OCI-LY7 (cell line): ENCODE measurements at regions not wholly inside any gene's neighbourhood (a gene's known extent, or its start where the extent isn't known, plus 50 kb on each side); places are given as distances from the start of the nearest gene placed in this dataset.

Experiments
- BruUV-seq: library from RNA; stranded (reverse); fragments of 400-500 nt; replicated peaks from 2 replicates; lab custom pipeline; 2021; lab: Mats Ljungman, UMichigan
- CTCF ChIA-PET: fragments of 300-600 bp; sonication (Branson Sonifier 250); formaldehyde crosslinking; loops from one replicate; lab custom pipeline; 2022; ENCODE audit warnings: antibody characterized with exemption; ENCODE audit not compliant: unreplicated experiment; lab: Charles Lee
- POLR2A ChIA-PET: fragments of 300-600 bp; sonication (Branson Sonifier 250); formaldehyde crosslinking; loops from one replicate; lab custom pipeline; 2022; ENCODE audit warnings: antibody characterized with exemption; lab: Charles Lee
- DNase-seq: peaks from one replicate; pipeline ENCODE4 v3.0.0-alpha.2; 2015; ENCODE audit warnings: low spot score
- H2AFZ ChIP-seq: fragments of 200-600 bp; sonication (generic), shearing (Covaris generic); 2 replicates; pipeline ENCODE4 v1.6.1; 2014; ENCODE audit warnings: mild to moderate bottlenecking, antibody characterized with exemption, low read length, moderate library complexity
- H3K27ac ChIP-seq: fragments of 200-600 bp; sonication (generic); 2 replicates; pipeline ENCODE4 v1.5.1; 2014; ENCODE audit warnings: mixed run types, low read depth, mild to moderate bottlenecking, moderate library complexity, low read length, inconsistent platforms; ENCODE audit not compliant: poor library complexity, severe bottlenecking
- H3K36me3 ChIP-seq: fragments of 200-600 bp; sonication (generic); 2 replicates; pipeline ENCODE4 v1.6.1; 2014; ENCODE audit warnings: mild to moderate bottlenecking, antibody characterized with exemption, low read length, moderate library complexity, mixed read lengths; ENCODE audit not compliant: insufficient read depth
- H3K4me1 ChIP-seq: fragments of 200-600 bp; sonication (generic); 2 replicates; pipeline ENCODE4 v1.5.1; 2014; ENCODE audit warnings: mild to moderate bottlenecking, low read length; ENCODE audit not compliant: insufficient read depth, poor library complexity, severe bottlenecking
- H3K4me2 ChIP-seq: fragments of 200-600 bp; sonication (generic); 2 replicates; pipeline ENCODE4 v1.6.1; 2014; ENCODE audit warnings: mild to moderate bottlenecking, low read length
- H3K4me3 ChIP-seq: fragments of 200-600 bp; sonication (generic); 2 replicates; pipeline ENCODE4 v1.5.1; 2014; ENCODE audit warnings: mild to moderate bottlenecking, low read depth, low read length; ENCODE audit not compliant: poor library complexity, severe bottlenecking
- H3K79me2 ChIP-seq: fragments of 200-600 bp; sonication (generic); 2 replicates; pipeline ENCODE4 v1.6.1; 2016; ENCODE audit warnings: low read depth, mild to moderate bottlenecking, low read length, moderate library complexity, mixed read lengths; ENCODE audit not compliant: insufficient read depth
- H3K9me2 ChIP-seq: fragments of 200-600 bp; sonication (generic); 2 replicates; pipeline ENCODE4 v1.6.1; 2016; ENCODE audit warnings: mild to moderate bottlenecking, low read length, mixed read lengths; ENCODE audit not compliant: insufficient read depth
- H3K9me3 ChIP-seq: fragments of 200-600 bp; sonication (generic); 2 replicates; pipeline ENCODE4 v1.6.1; 2014; ENCODE audit warnings: mild to moderate bottlenecking, mixed run types, low read length, mixed read lengths
- H4K20me1 ChIP-seq: fragments of 200-600 bp; sonication (generic); 2 replicates; pipeline ENCODE4 v1.6.1; 2014; ENCODE audit warnings: mild to moderate bottlenecking, antibody characterized with exemption, low read length, moderate library complexity, mixed read lengths; ENCODE audit not compliant: insufficient read depth
- CTCF ChIP-seq: fragments of 200-600 bp; sonication (generic); conservative IDR thresholded peaks from 2 replicates; pipeline ENCODE4 v1.5.1; 2014; ENCODE audit warnings: mild to moderate bottlenecking, antibody characterized with exemption, low read length, moderate library complexity, mixed read lengths
- EZH2phosphoT487 ChIP-seq: fragments of 200-600 bp; sonication (generic); IDR thresholded peaks from 2 replicates; pipeline ENCODE4 v1.6.1; 2018; ENCODE audit warnings: low read depth, borderline replicate concordance, mild to moderate bottlenecking, mixed run types, antibody characterized with exemption, low read length, moderate library complexity, mixed read lengths
- intact Hi-C: fragments of 100-400 bp; cut with micrococcal nuclease; formaldehyde crosslinking; loops from one replicate; pipeline ENCODE4 v1.10.0; 2022; ENCODE audit not compliant: unreplicated experiment

GRCh38 chr4:174119051-174119450 is 164.4 kb downstream of the FBXO8 start:
- no peaks in the 10 kb centered on the region for H4K20me1 ChIP-seq
- no peaks in the 10 kb centered on the region for H3K36me3 ChIP-seq
- H3K27ac ChIP-seq: no peak overlapping the region
- POLR2A ChIA-PET: no interaction called here
- no peak overlapping the region for H3K4me3 ChIP-seq
- no peaks in the 10 kb centered on the region for H3K9me3 ChIP-seq
- no TSS peak for BruUV-seq
- intact Hi-C loops: no loop called here
- no peak overlapping the region for H2AFZ ChIP-seq
- DNase-seq: no peak
- H3K4me2 ChIP-seq: no peak overlapping the region
- no peaks in the 10 kb centered on the region for H3K79me2 ChIP-seq
- CTCF ChIA-PET: no interaction called here
- H3K4me1 ChIP-seq: no peaks in the 10 kb centered on the region
- TF ChIP-seq EZH2phosphoT487: no peak
- no peak for TF ChIP-seq CTCF
- H3K9me2 ChIP-seq: no peaks in the 10 kb centered on the region

- BruUV-seq: no TSS peak
- Histone ChIP-seq H3K36me3 (no peaks in the 10 kb centered on the region), H3K9me2 (no peaks in the 10 kb centered on the region), H4K20me1 (no peaks in the 10 kb centered on the region), H3K27ac (no peak overlapping the region), H3K4me2 (no peak overlapping the region), H3K9me3 (no peaks in the 10 kb centered on the region), H3K4me1 (no peaks in the 10 kb centered on the region), H3K4me3 (no peak overlapping the region), H3K79me2 (no peaks in the 10 kb centered on the region), H2AFZ (no peak overlapping the region)
- ChIA-PET POLR2A (interaction anchor here (0.7 to 0.9 kb wide), 2 partner anchors 41 to 423 kb away, joined by 3 read pairs; no protein-coding TSS in a partner anchor), CTCF (no interaction called here)
- intact Hi-C loops: no loop called here
- no peak for TF ChIP-seq CTCF
- TF ChIP-seq EZH2phosphoT487: no peak
- DNase-seq: no peak
Observed at GRCh38 chr4:174118171-174118570, 165.3 kb downstream of the FBXO8 start.

GRCh38 chr4:174117445-174117844 is 166.0 kb downstream of the FBXO8 start:
- ChIA-PET POLR2A (interaction anchor here (0.9 kb wide), 1 partner anchor 422 kb away, joined by 3 read pairs; no protein-coding TSS in a partner anchor), CTCF (no interaction called here)
- no peak overlapping the region for H3K27ac ChIP-seq
- no peaks in the 10 kb centered on the region for H3K79me2 ChIP-seq
- TF ChIP-seq CTCF: no peak
- no peak for TF ChIP-seq EZH2phosphoT487
- no peaks in the 10 kb centered on the region for H4K20me1 ChIP-seq
- no peaks in the 10 kb centered on the region for H3K36me3 ChIP-seq
- H3K4me1 ChIP-seq: no peaks in the 10 kb centered on the region
- no peak overlapping the region for H2AFZ ChIP-seq
- H3K9me2 ChIP-seq: no peaks in the 10 kb centered on the region
- no peaks in the 10 kb centered on the region for H3K9me3 ChIP-seq
- no peak overlapping the region for H3K4me2 ChIP-seq
- no peak overlapping the region for H3K4me3 ChIP-seq
- BruUV-seq: no TSS peak
- intact Hi-C loops: no loop called here
- no peak for DNase-seq
